ENCODE measurements at regions not wholly inside any gene's neighbourhood (a gene's known extent, or its start where the extent isn't known, plus 50 kb on each side); places are given as distances from the start of the nearest gene placed in this dataset.
A peak's percentile ranks its signal among the peaks of the same experiment; 100 is the strongest.
"Not testable (repeated sequence)": the region's sequence is repeated elsewhere in the genome, so short reads cannot be mapped to it uniquely, and the experiment has no call there.

GRCh38 chr14:89743828-89744227, 210.7 kb downstream of the EFCAB11 start:
- no peak for TF ChIP-seq CTCF (IDR thresholded peaks at IDR 0.05)
- intact Hi-C loops (cut with DNase I), result no loop called here

GRCh38 chr14:89740241-89740640, 214.3 kb downstream of the EFCAB11 start:
- intact Hi-C loops (cut with DNase I), result no loop called here
- DNase-seq (no peak), ATAC-seq (no peak)
- Histone ChIP-seq H3K4me3 (no peak overlapping the region), H3K36me3 (no peaks in the 10 kb centered on the region), H3K4me1 (no peaks in the 10 kb centered on the region), H3K9me3 (no peaks in the 10 kb centered on the region), H3K27ac (no peak overlapping the region), H3K27me3 (ENCODE audit: low read depth) (no peaks in the 10 kb centered on the region)
- no peak for TF ChIP-seq CTCF (IDR thresholded peaks at IDR 0.05)

More at GRCh38 chr14:89743828-89744227, 210.7 kb downstream of the EFCAB11 start:
- ATAC-seq, result no peak
- no peak overlapping the region for H3K27ac ChIP-seq
- H3K27me3 ChIP-seq (ENCODE audit: low read depth), result no peaks in the 10 kb centered on the region
- H3K4me3 ChIP-seq, result no peak overlapping the region
- no peaks in the 10 kb centered on the region for H3K4me1 ChIP-seq
- DNase-seq, result no peak
- peaks cover 9% of the 10 kb centered on the region for H3K9me3 ChIP-seq
- H3K36me3 ChIP-seq, result no peaks in the 10 kb centered on the region

GRCh38 chr14:89736881-89737280, 217.6 kb downstream of the EFCAB11 start:
- H3K27ac ChIP-seq, result no peak overlapping the region
- no peak for TF ChIP-seq CTCF (IDR thresholded peaks at IDR 0.05)
- ATAC-seq (no peak), DNase-seq (no peak)
- H3K4me3 ChIP-seq, result no peak overlapping the region
- H3K9me3 ChIP-seq, result peaks cover 4% of the 10 kb centered on the region
- intact Hi-C loops (cut with DNase I), result no loop called here
- H3K27me3 ChIP-seq (ENCODE audit: low read depth), result no peaks in the 10 kb centered on the region
- H3K4me1 ChIP-seq, result no peaks in the 10 kb centered on the region
- H3K36me3 ChIP-seq, result no peaks in the 10 kb centered on the region

- DNase-seq (no peak), ATAC-seq (no peak)
- Histone ChIP-seq H3K4me3 (no peak overlapping the region), H3K36me3 (no peaks in the 10 kb centered on the region), H3K4me1 (no peaks in the 10 kb centered on the region), H3K27me3 (ENCODE audit: low read depth) (no peaks in the 10 kb centered on the region), H3K9me3 (peaks cover 4% of the 10 kb centered on the region), H3K27ac (no peak overlapping the region)
- intact Hi-C loops (cut with DNase I), result no loop called here
- TF ChIP-seq CTCF (IDR thresholded peaks at IDR 0.05), result no peak
Observed at GRCh38 chr14:89731396-89731933, 223.1 kb downstream of the EFCAB11 start.

GRCh38 chr14:89730687-89731086, 223.8 kb downstream of the EFCAB11 start:
- Histone ChIP-seq H3K4me3 (no peak overlapping the region), H3K27me3 (ENCODE audit: low read depth) (no peaks in the 10 kb centered on the region), H3K9me3 (peaks cover 4% of the 10 kb centered on the region), H3K36me3 (no peaks in the 10 kb centered on the region), H3K4me1 (no peaks in the 10 kb centered on the region), H3K27ac (no peak overlapping the region)
- no peak for TF ChIP-seq CTCF (IDR thresholded peaks at IDR 0.05)
- DNase-seq (no peak), ATAC-seq (peak; percentile 53 to 70)
- intact Hi-C loops (cut with DNase I), result no loop called here

- intact Hi-C loops (cut with DNase I), result no loop called here
- H3K4me1 ChIP-seq, result peaks cover 10% of the 10 kb centered on the region
- no peak for TF ChIP-seq CTCF (IDR thresholded peaks at IDR 0.05)
Observed at GRCh38 chr14:89728964-89729363, 225.6 kb downstream of the EFCAB11 start.

GRCh38 chr14:89726226-89726625, 228.3 kb downstream of the EFCAB11 start:
- ATAC-seq; DNase-seq; H3K27me3 ChIP-seq (ENCODE audit: low read depth); H3K9me3 ChIP-seq; H3K36me3 ChIP-seq; intact Hi-C loops (cut with DNase I); H3K4me3 ChIP-seq; H3K27ac ChIP-seq: not testable (repeated sequence)
- peaks cover 21% of the 10 kb centered on the region for H3K4me1 ChIP-seq

More at GRCh38 chr14:89728964-89729363, 225.6 kb downstream of the EFCAB11 start:
- H3K9me3 ChIP-seq, result no peaks in the 10 kb centered on the region
- no peak overlapping the region for H3K27ac ChIP-seq
- H3K4me3 ChIP-seq, result no peak overlapping the region
- ATAC-seq (no peak), DNase-seq (no peak)
- no peaks in the 10 kb centered on the region for H3K36me3 ChIP-seq
- H3K27me3 ChIP-seq (ENCODE audit: low read depth), result no peaks in the 10 kb centered on the region

All from lower lobe of right lung (tissue), 2 donors.